ENCODE measurements at regions not wholly inside any gene's neighbourhood (a gene's known extent, or its start where the extent isn't known, plus 50 kb on each side); places are given as distances from the start of the nearest gene placed in this dataset.

GRCh38 chr12:111085096-111085495 lies 164.7 kb upstream of the MYL2 start:
- H3K27ac ChIP-seq = no peak overlapping the region
- no peak for TF ChIP-seq CTCF (conservative IDR thresholded peaks at IDR 0.05)

GRCh38 chr12:111084605-111085004 lies 164.2 kb upstream of the MYL2 start:
- TF ChIP-seq ZFX (IDR thresholded peaks at IDR 0.05) (no peak), CTCF (conservative IDR thresholded peaks at IDR 0.05) (no peak)
- H3K27ac ChIP-seq = no peak overlapping the region

DNA sequence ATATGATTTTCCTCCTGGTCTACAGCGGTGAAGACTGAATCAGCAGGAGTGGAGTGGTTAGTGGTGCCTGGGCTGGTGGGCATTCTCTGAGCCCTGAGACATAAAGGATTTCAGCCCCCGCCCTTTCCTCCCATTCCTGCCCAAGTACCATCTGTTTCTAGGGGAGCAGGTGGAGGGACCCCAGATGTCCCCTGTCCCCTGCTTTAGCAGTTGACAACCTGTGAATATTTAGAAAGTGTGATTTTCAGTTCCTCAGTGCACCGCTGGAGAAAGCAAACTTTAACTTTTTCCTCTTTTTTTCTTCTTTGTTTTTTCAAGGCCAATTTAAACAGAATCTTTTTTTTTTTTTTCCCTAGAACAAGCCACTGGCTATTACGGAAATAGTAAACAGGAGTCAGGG lies 163.8 kb upstream of the MYL2 start:
- TF ChIP-seq ZFX (IDR thresholded peaks at IDR 0.05) (no peak), CTCF (conservative IDR thresholded peaks at IDR 0.05) (no peak)

DNA sequence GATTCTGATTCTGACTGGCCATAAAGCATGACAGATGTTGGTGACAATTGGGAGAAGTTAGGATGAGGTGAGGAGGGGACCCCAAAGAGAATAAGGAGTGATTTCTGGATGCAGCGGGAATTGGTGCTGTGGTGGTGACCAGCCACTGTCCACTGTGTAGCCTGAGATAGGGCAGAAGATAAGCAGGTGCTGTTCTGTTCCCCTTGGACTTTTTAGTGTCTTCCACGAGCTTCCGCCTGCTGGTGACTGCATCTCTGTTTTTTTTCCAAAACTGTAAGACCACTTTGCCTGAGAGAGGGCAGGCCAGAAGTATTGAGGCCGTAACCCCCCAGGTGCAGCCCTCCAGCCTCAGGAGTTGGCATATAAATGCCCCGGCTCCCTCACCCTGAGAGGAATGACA lies 161.2 kb upstream of the MYL2 start:
- TF ChIP-seq CTCF (conservative IDR thresholded peaks at IDR 0.05) (no peak), ZFX (IDR thresholded peaks at IDR 0.05) (no peak)
- no peak overlapping the region for H3K27ac ChIP-seq

More for the DNA sequence above, 163.8 kb upstream of the MYL2 start:
- no peak overlapping the region for H3K27ac ChIP-seq

DNA sequence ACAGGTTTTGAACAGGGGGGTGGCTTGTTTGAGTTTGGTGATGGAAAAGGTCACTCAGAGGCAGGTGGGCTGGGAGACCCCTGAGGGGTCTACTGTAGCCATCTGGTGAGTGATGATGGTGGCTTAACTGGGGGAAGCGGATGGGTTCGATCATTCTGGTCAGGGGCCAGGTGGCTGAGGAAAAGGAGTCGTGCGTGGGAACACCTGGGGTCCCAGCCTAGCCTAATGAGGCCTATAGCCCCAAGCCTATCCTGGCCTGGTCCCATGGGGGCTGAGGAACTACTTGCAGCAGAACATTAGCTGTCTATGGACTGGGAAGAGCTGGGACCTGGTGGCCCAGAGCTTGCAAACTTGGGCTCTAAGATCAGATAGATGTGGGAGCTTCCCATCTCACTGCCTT lies 158.4 kb upstream of the MYL2 start:
- TF ChIP-seq ZFX (IDR thresholded peaks at IDR 0.05) (no peak), CTCF (conservative IDR thresholded peaks at IDR 0.05) (no peak)
- H3K27ac ChIP-seq = no peak overlapping the region

GRCh38 chr12:111076611-111077451 lies 156.5 kb upstream of the MYL2 start:
- TF ChIP-seq ZFX (IDR thresholded peaks at IDR 0.05) = no peak
- TF ChIP-seq CTCF (conservative IDR thresholded peaks at IDR 0.05) = no peak

GRCh38 chr12:111076199-111076598 lies 155.8 kb upstream of the MYL2 start:
- TF ChIP-seq ZFX (IDR thresholded peaks at IDR 0.05) (no peak), CTCF (conservative IDR thresholded peaks at IDR 0.05) (no peak)
- peak overlapping the region; percentile 74 for H3K27ac ChIP-seq

More at GRCh38 chr12:111076611-111077451, 156.5 kb upstream of the MYL2 start:
- peak overlapping the region; percentile 74 for H3K27ac ChIP-seq
